ENCODE measurements at regions not wholly inside any gene's neighbourhood (a gene's known extent, or its start where the extent isn't known, plus 50 kb on each side); places are given as distances from the start of the nearest gene placed in this dataset.

GRCh38 chr5:167052791-167053190 is 1238.7 kb upstream of the WWC1 start:
- 2% methylated on average over 1 of the region's 1 CpG for WGBS (ENCODE audit: low lambda C conversion rate)
- no peaks in the 10 kb centered on the region for H3K36me3 ChIP-seq (replicated peaks in 1 of 2; ENCODE audit: control insufficient read depth in 1 of 2, insufficient read depth in 2 of 2, low read length in 2 of 2)
- H4K20me1 ChIP-seq (ENCODE audit: insufficient read depth, low read length), result no peaks in the 10 kb centered on the region
- no peak overlapping the region for H3K4me3 ChIP-seq (replicated peaks in 1 of 3; ENCODE audit: insufficient read depth in 1 of 3, low read depth in 2 of 3, low read length in 3 of 3)
- BruUV-seq (replicated peaks), result no TSS peak
- intact Hi-C loops (cut with micrococcal nuclease; ENCODE audit: unreplicated experiment) (no loop called here), in situ Hi-C loops (cut with HindIII; ENCODE audit: extremely low pct_ligation_motif_present, low pct_unique_long_range_greater_than_20kb) (no loop called here)
- no peak overlapping the region for H3K4me2 ChIP-seq (ENCODE audit: low read depth, low read length)
- no peaks in the 10 kb centered on the region for H3K4me1 ChIP-seq (ENCODE audit: insufficient read depth, low read length)
- no peak overlapping the region for H3K27ac ChIP-seq (ENCODE audit: extremely low read length, insufficient read depth, low read length)
- no peak overlapping the region for H2AFZ ChIP-seq (ENCODE audit: low read length)
- CTCF ChIA-PET (ENCODE audit: low intra/inter-chr PET ratio, low total read pairs), result no interaction called here
- H3K27me3 ChIP-seq (ENCODE audit: control insufficient read depth in 1 of 2, insufficient read depth in 2 of 2, low read length in 2 of 2), result no peaks in the 10 kb centered on the region; a peak in 1 of 5 replicates
- FAIRE-seq (no peak), ATAC-seq (no peak), DNase-seq (ENCODE audit: low spot score) (no peak)
- POLR2A ChIA-PET, result no interaction called here
- TF ChIP-seq, protein P1, sequence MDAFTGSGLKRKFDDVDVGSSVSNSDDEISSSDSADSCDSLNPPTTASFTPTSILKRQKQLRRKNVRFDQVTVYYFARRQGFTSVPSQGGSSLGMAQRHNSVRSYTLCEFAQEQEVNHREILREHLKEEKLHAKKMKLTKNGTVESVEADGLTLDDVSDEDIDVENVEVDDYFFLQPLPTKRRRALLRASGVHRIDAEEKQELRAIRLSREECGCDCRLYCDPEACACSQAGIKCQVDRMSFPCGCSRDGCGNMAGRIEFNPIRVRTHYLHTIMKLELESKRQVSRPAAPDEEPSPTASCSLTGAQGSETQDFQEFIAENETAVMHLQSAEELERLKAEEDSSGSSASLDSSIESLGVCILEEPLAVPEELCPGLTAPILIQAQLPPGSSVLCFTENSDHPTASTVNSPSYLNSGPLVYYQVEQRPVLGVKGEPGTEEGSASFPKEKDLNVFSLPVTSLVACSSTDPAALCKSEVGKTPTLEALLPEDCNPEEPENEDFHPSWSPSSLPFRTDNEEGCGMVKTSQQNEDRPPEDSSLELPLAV (CRISPR knock-in tag; conservative IDR thresholded peaks at IDR 0.05; ENCODE audit: low read depth), result no peak
- no peak for TF ChIP-seq ZNF343 (CRISPR knock-in tag; IDR thresholded peaks at IDR 0.05)
- H3K79me2 ChIP-seq (ENCODE audit: insufficient read depth, low read length), result no peaks in the 10 kb centered on the region
- H3K9me3 ChIP-seq (ENCODE audit: low read length), result no peaks in the 10 kb centered on the region
- no peak overlapping the region for H3K9ac ChIP-seq (ENCODE audit: insufficient read depth, low read depth, low read length)

DNA sequence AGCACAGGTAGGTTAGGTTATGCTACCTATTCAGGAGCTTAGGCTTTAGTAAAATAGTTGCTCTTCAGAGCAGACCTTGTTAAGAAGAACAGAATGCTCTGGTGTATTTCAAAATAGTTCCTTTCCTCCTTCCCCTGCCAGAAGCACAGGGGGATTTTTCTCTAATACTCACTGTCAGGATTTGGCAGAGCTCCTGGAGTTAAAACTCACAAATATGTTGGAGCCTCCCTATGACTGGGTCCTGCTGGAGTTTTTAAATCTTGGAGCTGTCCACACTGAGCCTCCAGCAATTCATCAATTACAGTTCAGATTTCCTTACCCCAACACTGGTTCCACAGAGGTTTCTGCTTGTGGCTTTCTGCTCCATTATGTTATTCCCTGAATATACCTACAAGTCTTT is 1233.8 kb upstream of the WWC1 start:
- Histone ChIP-seq H4K20me1 (ENCODE audit: insufficient read depth, low read length) (no peaks in the 10 kb centered on the region), H3K4me2 (ENCODE audit: low read depth, low read length) (no peak overlapping the region), H3K4me1 (ENCODE audit: insufficient read depth, low read length) (no peaks in the 10 kb centered on the region), H3K27ac (ENCODE audit: extremely low read length, insufficient read depth, low read length) (no peak overlapping the region), H2AFZ (ENCODE audit: low read length) (no peak overlapping the region), H3K9me3 (ENCODE audit: low read length) (no peaks in the 10 kb centered on the region), H3K9ac (ENCODE audit: insufficient read depth, low read depth, low read length) (no peak overlapping the region), H3K79me2 (ENCODE audit: insufficient read depth, low read length) (no peaks in the 10 kb centered on the region), H3K4me3 (replicated peaks in 1 of 3; ENCODE audit: insufficient read depth in 1 of 3, low read depth in 2 of 3, low read length in 3 of 3) (no peak overlapping the region), H3K36me3 (replicated peaks in 1 of 2; ENCODE audit: control insufficient read depth in 1 of 2, insufficient read depth in 2 of 2, low read length in 2 of 2) (no peaks in the 10 kb centered on the region), H3K27me3 (ENCODE audit: control insufficient read depth in 1 of 2, insufficient read depth in 2 of 2, low read length in 2 of 2) (no peaks in the 10 kb centered on the region; a peak in 1 of 5 replicates)
- POLR2A ChIA-PET, result no interaction called here
- DNase-seq (ENCODE audit: low spot score) (no peak), FAIRE-seq (no peak), ATAC-seq (no peak)
- in situ Hi-C loops (cut with HindIII; ENCODE audit: extremely low pct_ligation_motif_present, low pct_unique_long_range_greater_than_20kb), result no loop called here
- BruUV-seq (replicated peaks), result no TSS peak
- intact Hi-C loops (cut with micrococcal nuclease; ENCODE audit: unreplicated experiment), result no loop called here
- CTCF ChIA-PET (ENCODE audit: low intra/inter-chr PET ratio, low total read pairs), result no interaction called here
- TF ChIP-seq MAF1 (CRISPR knock-in tag; IDR thresholded peaks at IDR 0.05; ENCODE audit: borderline replicate concordance) (no peak), STAG1 (CRISPR knock-in tag; IDR thresholded peaks at IDR 0.05) (no peak), ZFP1 (CRISPR knock-in tag; IDR thresholded peaks at IDR 0.05) (no peak), ZFP37 (CRISPR knock-in tag; IDR thresholded peaks at IDR 0.05; ENCODE audit: borderline replicate concordance) (no peak), ZHX1 (CRISPR knock-in tag; IDR thresholded peaks at IDR 0.05; ENCODE audit: low read depth) (no peak)
- TF ChIP-seq, protein P2, sequence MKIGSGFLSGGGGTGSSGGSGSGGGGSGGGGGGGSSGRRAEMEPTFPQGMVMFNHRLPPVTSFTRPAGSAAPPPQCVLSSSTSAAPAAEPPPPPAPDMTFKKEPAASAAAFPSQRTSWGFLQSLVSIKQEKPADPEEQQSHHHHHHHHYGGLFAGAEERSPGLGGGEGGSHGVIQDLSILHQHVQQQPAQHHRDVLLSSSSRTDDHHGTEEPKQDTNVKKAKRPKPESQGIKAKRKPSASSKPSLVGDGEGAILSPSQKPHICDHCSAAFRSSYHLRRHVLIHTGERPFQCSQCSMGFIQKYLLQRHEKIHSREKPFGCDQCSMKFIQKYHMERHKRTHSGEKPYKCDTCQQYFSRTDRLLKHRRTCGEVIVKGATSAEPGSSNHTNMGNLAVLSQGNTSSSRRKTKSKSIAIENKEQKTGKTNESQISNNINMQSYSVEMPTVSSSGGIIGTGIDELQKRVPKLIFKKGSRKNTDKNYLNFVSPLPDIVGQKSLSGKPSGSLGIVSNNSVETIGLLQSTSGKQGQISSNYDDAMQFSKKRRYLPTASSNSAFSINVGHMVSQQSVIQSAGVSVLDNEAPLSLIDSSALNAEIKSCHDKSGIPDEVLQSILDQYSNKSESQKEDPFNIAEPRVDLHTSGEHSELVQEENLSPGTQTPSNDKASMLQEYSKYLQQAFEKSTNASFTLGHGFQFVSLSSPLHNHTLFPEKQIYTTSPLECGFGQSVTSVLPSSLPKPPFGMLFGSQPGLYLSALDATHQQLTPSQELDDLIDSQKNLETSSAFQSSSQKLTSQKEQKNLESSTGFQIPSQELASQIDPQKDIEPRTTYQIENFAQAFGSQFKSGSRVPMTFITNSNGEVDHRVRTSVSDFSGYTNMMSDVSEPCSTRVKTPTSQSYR (CRISPR knock-in tag; IDR thresholded peaks at IDR 0.05; ENCODE audit: borderline replicate concordance), result no peak
